Suprapubic skin (tissue), 3 donors: ENCODE measurements at regions not wholly inside any gene's neighbourhood (a gene's known extent, or its start where the extent isn't known, plus 50 kb on each side); places are given as distances from the start of the nearest gene placed in this dataset.

Experiments used
- POLR2A ChIP-seq, 2 donors: fragments of 450-650 bp; IDR thresholded peaks; one replicate each; pipeline ENCODE4 v1.6.1; 2017; ENCODE audit warnings: antibody characterized with exemption in 2 of 2, mild to moderate bottlenecking in 2 of 2, moderate library complexity in 2 of 2
- TF ChIP-seq, protein P1 (sequence below), 2 donors: fragments of 200-600 bp in 1 of 2; fragments of 450-650 bp in 1 of 2; sonication (generic) in 1 of 2; IDR thresholded peaks; one replicate each; pipeline ENCODE4 v1.5.1; 2016 to 2019; ENCODE audit warnings: antibody characterized with exemption in 2 of 2, mild to moderate bottlenecking in 1 of 2, moderate library complexity in 1 of 2

DNA sequence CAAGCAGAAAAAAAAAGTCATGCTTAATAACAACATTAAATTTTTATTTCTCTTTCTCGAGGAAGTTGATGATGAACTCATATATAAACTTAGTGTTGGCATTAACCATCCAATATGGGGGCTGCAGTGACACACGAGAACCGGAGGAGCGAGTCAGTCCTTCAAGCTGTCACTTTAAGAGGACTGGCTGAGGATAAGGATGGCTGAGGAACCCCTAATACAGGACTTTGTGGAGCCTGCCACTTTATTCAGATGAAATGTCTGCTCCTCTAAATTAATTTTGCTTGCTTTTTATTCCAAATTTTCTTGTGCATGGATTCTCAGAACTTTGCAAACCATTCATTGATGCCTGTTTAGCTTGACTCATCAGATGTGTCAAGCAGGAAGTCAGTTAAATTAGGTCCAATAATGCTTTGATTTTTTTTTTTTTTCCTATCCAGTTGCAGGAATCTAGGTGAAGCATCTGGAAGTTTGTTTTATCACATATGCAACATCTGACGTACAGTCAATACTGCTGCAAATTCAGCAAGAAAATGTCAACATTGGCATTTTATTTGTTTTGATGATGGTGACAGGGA lies 144.2 kb upstream of the COL5A1 start:
- TF ChIP-seq POLR2A (IDR thresholded peaks at IDR 0.05): no peak
- TF ChIP-seq, protein P1, sequence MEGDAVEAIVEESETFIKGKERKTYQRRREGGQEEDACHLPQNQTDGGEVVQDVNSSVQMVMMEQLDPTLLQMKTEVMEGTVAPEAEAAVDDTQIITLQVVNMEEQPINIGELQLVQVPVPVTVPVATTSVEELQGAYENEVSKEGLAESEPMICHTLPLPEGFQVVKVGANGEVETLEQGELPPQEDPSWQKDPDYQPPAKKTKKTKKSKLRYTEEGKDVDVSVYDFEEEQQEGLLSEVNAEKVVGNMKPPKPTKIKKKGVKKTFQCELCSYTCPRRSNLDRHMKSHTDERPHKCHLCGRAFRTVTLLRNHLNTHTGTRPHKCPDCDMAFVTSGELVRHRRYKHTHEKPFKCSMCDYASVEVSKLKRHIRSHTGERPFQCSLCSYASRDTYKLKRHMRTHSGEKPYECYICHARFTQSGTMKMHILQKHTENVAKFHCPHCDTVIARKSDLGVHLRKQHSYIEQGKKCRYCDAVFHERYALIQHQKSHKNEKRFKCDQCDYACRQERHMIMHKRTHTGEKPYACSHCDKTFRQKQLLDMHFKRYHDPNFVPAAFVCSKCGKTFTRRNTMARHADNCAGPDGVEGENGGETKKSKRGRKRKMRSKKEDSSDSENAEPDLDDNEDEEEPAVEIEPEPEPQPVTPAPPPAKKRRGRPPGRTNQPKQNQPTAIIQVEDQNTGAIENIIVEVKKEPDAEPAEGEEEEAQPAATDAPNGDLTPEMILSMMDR (IDR thresholded peaks at IDR 0.05): no peak
